Astrocyte (in vitro differentiated cells and primary cell): ENCODE measurements at regions not wholly inside any gene's neighbourhood (a gene's known extent, or its start where the extent isn't known, plus 50 kb on each side); places are given as distances from the start of the nearest gene placed in this dataset.

ENCODE experiments used
- DNase-seq: peaks from one replicate; pipeline ENCODE4 v3.0.0-alpha.2; 2010; ENCODE audit warnings: low read depth
- FAIRE-seq: peaks from 2 replicates; lab custom pipeline; 2011; peaks lifted over from hg19 to GRCh38; lab: Jason Lieb, UNC
- H2AFZ ChIP-seq: 2 replicates; pipeline ENCODE4 v1.6.0; 2012; ENCODE audit warnings: low read depth, low read length, inconsistent platforms
- H3K27ac ChIP-seq: 2 replicates; pipeline ENCODE4 v1.5.1; 2011; ENCODE audit warnings: low read depth, low read length, inconsistent platforms
- H3K27me3 ChIP-seq: 2 replicates; pipeline ENCODE4 v1.6.0; 2011; ENCODE audit warnings: low read length, inconsistent platforms; ENCODE audit not compliant: insufficient read depth
- H3K36me3 ChIP-seq: 2 replicates; pipeline ENCODE4 v1.5.1; 2011; ENCODE audit warnings: low read length, inconsistent platforms; ENCODE audit not compliant: insufficient read depth
- H3K4me1 ChIP-seq: 2 replicates; pipeline ENCODE4 v1.5.1; 2011; ENCODE audit warnings: low read length, inconsistent platforms; ENCODE audit not compliant: insufficient read depth
- H3K4me2 ChIP-seq: 2 replicates; pipeline ENCODE4 v1.6.0; 2012; ENCODE audit warnings: low read length, inconsistent platforms
- H3K4me3 ChIP-seq: 2 replicates; pipeline ENCODE4 v1.5.1; 2011; ENCODE audit warnings: low read depth, mild to moderate bottlenecking, low read length, inconsistent platforms; ENCODE audit not compliant: insufficient read depth
- H3K79me2 ChIP-seq: 2 replicates; pipeline ENCODE4 v1.6.0; 2012; ENCODE audit warnings: mild to moderate bottlenecking, low read length, inconsistent platforms; ENCODE audit not compliant: insufficient read depth
- H3K9ac ChIP-seq: 2 replicates; pipeline ENCODE4 v1.6.0; 2012; ENCODE audit warnings: mild to moderate bottlenecking, low read length, inconsistent platforms
- H3K9me3 ChIP-seq: 2 replicates; pipeline ENCODE4 v1.5.1; 2012; ENCODE audit warnings: low read depth, mild to moderate bottlenecking, low read length, inconsistent platforms; ENCODE audit not compliant: insufficient read depth
- H4K20me1 ChIP-seq: 2 replicates; pipeline ENCODE4 v1.6.0; 2012; ENCODE audit warnings: low read length, inconsistent platforms; ENCODE audit not compliant: insufficient read depth
- H3K27ac Mint-ChIP-seq: one replicate; pipeline ENCODE4 v1.8.0; 2021; ENCODE audit warnings: mild to moderate bottlenecking, mixed read lengths; ENCODE audit not compliant: unreplicated experiment
- H3K27me3 Mint-ChIP-seq: one replicate; pipeline ENCODE4 v1.8.0; 2021; ENCODE audit warnings: low read depth, mixed read lengths; ENCODE audit not compliant: unreplicated experiment
- H3K36me3 Mint-ChIP-seq: one replicate; pipeline ENCODE4 v1.8.0; 2021; ENCODE audit warnings: low read depth, mixed read lengths; ENCODE audit not compliant: unreplicated experiment
- H3K4me1 Mint-ChIP-seq: one replicate; pipeline ENCODE4 v1.8.0; 2021; ENCODE audit warnings: low read depth, mixed read lengths; ENCODE audit not compliant: unreplicated experiment
- H3K4me3 Mint-ChIP-seq: one replicate; pipeline ENCODE4 v1.8.0; 2021; ENCODE audit warnings: mild to moderate bottlenecking, moderate library complexity, mixed read lengths; ENCODE audit not compliant: unreplicated experiment
- H3K9me3 Mint-ChIP-seq: one replicate; pipeline ENCODE4 v1.8.0; 2021; ENCODE audit warnings: mild to moderate bottlenecking, mixed read lengths; ENCODE audit not compliant: unreplicated experiment
- EZH2 ChIP-seq: IDR thresholded peaks from 2 replicates; pipeline ENCODE4 v1.6.1; 2012; ENCODE audit warnings: mild to moderate bottlenecking, low read length, inconsistent platforms; ENCODE audit not compliant: insufficient read depth
- TF ChIP-seq, protein P1 (sequence below): IDR thresholded peaks from 2 replicates; pipeline ENCODE4 v1.5.1; 2011; ENCODE audit warnings: low read depth, mild to moderate bottlenecking, inconsistent platforms, low read length, moderate library complexity; ENCODE audit not compliant: insufficient read depth

DNA sequence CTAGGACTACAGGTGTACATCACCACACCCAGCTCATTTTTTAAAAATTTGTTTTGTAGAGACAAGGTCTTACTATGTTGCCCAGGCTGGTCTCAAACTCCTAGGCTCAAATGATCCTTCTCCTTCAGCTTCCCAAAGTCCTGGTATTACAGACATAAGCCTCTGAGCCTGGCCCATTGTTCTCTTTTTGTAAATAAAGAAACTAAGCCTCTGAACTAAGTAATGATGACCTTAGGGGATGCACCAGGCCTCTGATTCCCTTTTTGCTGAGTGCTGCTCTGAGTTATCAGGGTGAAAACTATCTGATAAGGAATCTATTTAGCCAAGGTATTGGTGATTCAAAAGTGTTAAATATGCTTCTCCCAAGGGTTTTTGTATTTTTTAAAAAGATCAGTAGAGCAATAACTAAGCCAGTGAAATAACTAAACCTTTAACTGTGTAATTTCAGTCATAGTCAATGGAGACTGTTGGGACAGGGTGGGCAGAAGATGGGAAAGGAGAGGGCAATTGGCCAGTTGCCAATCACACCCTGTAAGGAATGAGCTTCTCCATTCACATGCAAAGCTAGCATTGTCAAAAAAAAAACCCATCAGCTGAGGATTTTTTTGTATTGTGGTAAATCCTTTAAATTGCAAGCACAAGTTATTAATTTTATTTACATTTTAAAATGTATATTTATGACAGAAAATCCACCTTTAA lies 194.8 kb upstream of the PFN2 start:
- Histone ChIP-seq H2AFZ (no peak overlapping the region), H3K4me2 (no peak overlapping the region), H4K20me1 (no peaks in the 10 kb centered on the region), H3K4me1 (no peaks in the 10 kb centered on the region), H3K36me3 (no peaks in the 10 kb centered on the region), H3K9ac (no peak overlapping the region), H3K27me3 (no peaks in the 10 kb centered on the region), H3K4me3 (no peak overlapping the region), H3K79me2 (no peaks in the 10 kb centered on the region), H3K9me3 (no peaks in the 10 kb centered on the region), H3K27ac (no peak overlapping the region)
- Mint-ChIP-seq H3K4me1 (no peaks in the 10 kb centered on the region), H3K27ac (no peak overlapping the region), H3K4me3 (no peak overlapping the region), H3K9me3 (no peaks in the 10 kb centered on the region), H3K36me3 (no peaks in the 10 kb centered on the region), H3K27me3 (no peaks in the 10 kb centered on the region)
- FAIRE-seq (no peak), DNase-seq (no peak)
- TF ChIP-seq, protein P1, sequence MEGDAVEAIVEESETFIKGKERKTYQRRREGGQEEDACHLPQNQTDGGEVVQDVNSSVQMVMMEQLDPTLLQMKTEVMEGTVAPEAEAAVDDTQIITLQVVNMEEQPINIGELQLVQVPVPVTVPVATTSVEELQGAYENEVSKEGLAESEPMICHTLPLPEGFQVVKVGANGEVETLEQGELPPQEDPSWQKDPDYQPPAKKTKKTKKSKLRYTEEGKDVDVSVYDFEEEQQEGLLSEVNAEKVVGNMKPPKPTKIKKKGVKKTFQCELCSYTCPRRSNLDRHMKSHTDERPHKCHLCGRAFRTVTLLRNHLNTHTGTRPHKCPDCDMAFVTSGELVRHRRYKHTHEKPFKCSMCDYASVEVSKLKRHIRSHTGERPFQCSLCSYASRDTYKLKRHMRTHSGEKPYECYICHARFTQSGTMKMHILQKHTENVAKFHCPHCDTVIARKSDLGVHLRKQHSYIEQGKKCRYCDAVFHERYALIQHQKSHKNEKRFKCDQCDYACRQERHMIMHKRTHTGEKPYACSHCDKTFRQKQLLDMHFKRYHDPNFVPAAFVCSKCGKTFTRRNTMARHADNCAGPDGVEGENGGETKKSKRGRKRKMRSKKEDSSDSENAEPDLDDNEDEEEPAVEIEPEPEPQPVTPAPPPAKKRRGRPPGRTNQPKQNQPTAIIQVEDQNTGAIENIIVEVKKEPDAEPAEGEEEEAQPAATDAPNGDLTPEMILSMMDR, result no peak
- TF ChIP-seq EZH2, result no peak

DNA sequence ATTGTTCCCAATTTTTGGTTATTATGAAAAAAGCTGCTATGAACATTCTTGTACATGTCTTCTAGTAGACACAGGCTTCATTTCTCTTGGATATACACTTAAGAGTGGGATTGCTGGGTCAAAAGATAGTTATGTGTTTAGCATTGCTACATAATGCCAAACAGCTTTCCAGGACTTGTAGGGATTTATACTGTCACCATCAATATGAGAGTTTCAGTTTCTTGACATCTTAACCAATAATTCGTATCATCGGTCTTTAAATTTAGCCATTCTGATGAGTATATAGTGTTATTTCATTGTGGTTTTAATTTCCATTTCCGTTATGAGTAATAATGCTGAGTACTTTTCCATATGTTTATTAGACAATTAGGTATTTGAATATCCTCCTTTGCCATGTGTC lies 190.3 kb upstream of the PFN2 start:
- no peak overlapping the region for H2AFZ ChIP-seq
- H4K20me1 ChIP-seq, result no peaks in the 10 kb centered on the region
- H3K36me3 ChIP-seq, result no peaks in the 10 kb centered on the region
- Mint-ChIP-seq H3K4me1 (peaks cover 10% of the 10 kb centered on the region), H3K4me3 (no peak overlapping the region), H3K27me3 (no peaks in the 10 kb centered on the region), H3K9me3 (no peaks in the 10 kb centered on the region), H3K27ac (no peak overlapping the region), H3K36me3 (no peaks in the 10 kb centered on the region)
- no peak overlapping the region for H3K9ac ChIP-seq
- no peak overlapping the region for H3K4me2 ChIP-seq
- no peak overlapping the region for H3K27ac ChIP-seq
- DNase-seq (no peak), FAIRE-seq (no peak)
- H3K4me1 ChIP-seq, result peaks cover 4% of the 10 kb centered on the region
- no peaks in the 10 kb centered on the region for H3K9me3 ChIP-seq
- no peaks in the 10 kb centered on the region for H3K79me2 ChIP-seq
- H3K27me3 ChIP-seq, result no peaks in the 10 kb centered on the region
- TF ChIP-seq, protein P1, result no peak
- no peak for TF ChIP-seq EZH2
- H3K4me3 ChIP-seq, result no peak overlapping the region

DNA sequence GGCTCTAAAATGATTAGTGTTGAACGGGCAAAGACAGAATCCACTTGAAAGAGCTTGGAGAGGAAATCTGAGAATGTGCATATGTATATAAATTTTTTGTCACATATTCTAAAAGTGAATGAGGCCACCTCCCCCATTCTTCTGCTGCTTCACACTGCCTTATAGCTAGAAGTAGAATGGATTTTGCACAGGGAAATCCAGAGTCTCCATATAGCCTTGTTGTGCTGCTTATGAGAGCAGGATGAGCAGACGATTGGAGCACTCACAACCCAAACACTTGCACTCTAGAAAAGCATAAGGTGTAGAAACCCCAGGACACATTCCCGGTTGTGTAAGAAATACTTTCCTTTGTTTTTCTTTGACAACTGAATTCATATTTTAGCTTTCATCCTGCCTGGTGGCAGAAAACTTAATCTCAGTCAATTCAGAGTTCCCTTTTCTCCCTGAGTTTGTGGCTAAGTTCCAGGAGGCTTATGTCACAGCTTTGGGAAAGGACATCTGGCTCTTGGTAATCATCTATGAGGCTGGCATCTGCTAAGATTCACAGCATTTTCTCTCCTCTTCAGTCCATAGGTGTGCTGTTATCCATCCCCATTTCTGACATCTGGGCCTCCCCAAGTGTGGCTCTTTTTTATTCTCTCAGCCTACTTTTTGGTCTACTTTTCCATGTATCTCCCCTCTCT lies 188.4 kb upstream of the PFN2 start:
- H3K4me2 ChIP-seq, result no peak overlapping the region
- H3K4me3 Mint-ChIP-seq, result no peak overlapping the region
- no peak overlapping the region for H3K4me3 ChIP-seq
- no peak overlapping the region for H2AFZ ChIP-seq
- H3K4me1 Mint-ChIP-seq, result peaks cover 10% of the 10 kb centered on the region
- no peak overlapping the region for H3K27ac ChIP-seq
- no peak for TF ChIP-seq EZH2
- TF ChIP-seq, protein P1, result no peak
- peaks cover 4% of the 10 kb centered on the region for H3K4me1 ChIP-seq
- H3K27ac Mint-ChIP-seq, result no peak overlapping the region
- no peaks in the 10 kb centered on the region for H3K79me2 ChIP-seq
- no peak overlapping the region for H3K9ac ChIP-seq
- no peaks in the 10 kb centered on the region for H4K20me1 ChIP-seq
- no peaks in the 10 kb centered on the region for H3K27me3 Mint-ChIP-seq
- H3K36me3 ChIP-seq, result no peaks in the 10 kb centered on the region
- H3K9me3 Mint-ChIP-seq, result no peaks in the 10 kb centered on the region
- FAIRE-seq (no peak), DNase-seq (no peak)
- H3K27me3 ChIP-seq, result no peaks in the 10 kb centered on the region
- H3K36me3 Mint-ChIP-seq, result no peaks in the 10 kb centered on the region
- H3K9me3 ChIP-seq, result no peaks in the 10 kb centered on the region
